Spleen (tissue), 7 donors: ENCODE measurements at regions not wholly inside any gene's neighbourhood (a gene's known extent, or its start where the extent isn't known, plus 50 kb on each side); places are given as distances from the start of the nearest gene placed in this dataset.

Source experiments
- CTCF ChIP-seq, 11 experiments: fragments of 200-600 bp in 7 of 11; fragments of 450-650 bp in 4 of 11; sonication (generic) in 4 of 11; IDR thresholded peaks in 8 of 11; conservative IDR thresholded peaks in 3 of 11; 1 replicate in 7 of 11; 2 replicates in 4 of 11; pipeline versions ENCODE4 v1.4.0 to v1.8.0; 2016 to 2021; ENCODE audit warnings: antibody characterized with exemption in 11 of 11, inconsistent platforms in 4 of 11, mild to moderate bottlenecking in 1 of 11
- POLR2A ChIP-seq, 3 donors: fragments of 450-650 bp; IDR thresholded peaks; one replicate each; pipeline ENCODE4 v1.5.1; 2017; ENCODE audit warnings: antibody characterized with exemption in 3 of 3, mild to moderate bottlenecking in 1 of 3
- POLR2AphosphoS5 ChIP-seq, 3 donors: sonication (generic); formaldehyde crosslinking; IDR thresholded peaks; one replicate each; pipeline ENCODE4 v1.5.1; 2017; ENCODE audit warnings: antibody characterized with exemption in 3 of 3
- donor health status: DM: no; HTN: no; CAD: no; lungs with moderate emphysema.
- donor health status: DM: no; HTN: no; CAD: no.
- donor health status: DM: no; HTN: no; CAD: no.

DNA sequence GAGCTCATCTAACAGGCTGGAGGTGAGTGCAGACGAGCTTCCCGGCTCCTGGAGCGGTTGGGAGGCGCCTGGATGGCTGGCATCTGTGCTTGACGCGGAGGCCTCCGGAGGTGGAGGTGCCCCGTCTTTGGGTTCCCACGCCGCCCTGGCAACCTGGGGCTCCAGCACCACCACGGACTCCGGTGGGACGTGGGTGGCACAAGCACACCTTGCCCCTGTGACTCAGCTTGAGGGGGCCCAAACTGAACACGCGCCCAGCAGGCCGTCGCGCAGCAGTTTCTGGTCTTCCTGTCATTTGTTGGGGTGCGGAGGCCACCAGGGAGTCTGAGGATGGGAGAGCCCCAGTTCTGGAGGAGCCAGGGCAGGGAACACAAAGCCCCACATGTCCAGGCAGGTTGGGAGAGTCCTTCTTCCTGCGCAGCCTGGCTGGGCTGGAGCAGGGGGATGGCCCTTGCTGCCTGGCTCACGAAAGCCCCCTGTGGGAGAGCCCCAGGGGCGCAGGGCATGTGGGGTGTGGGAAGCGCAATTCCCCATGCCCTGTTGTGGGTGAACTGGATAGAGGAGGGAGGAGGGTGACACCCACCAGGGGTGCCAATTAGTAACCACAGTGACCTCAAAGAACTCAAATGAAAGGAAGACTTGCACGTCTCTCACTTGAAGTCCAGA, 1378.6 kb upstream of the DEFB115 start:
- no peak for TF ChIP-seq CTCF (IDR thresholded peaks at IDR 0.05 in 8 of 11, conservative IDR thresholded peaks at IDR 0.05 in 3 of 11)
- TF ChIP-seq POLR2AphosphoS5 (IDR thresholded peaks at IDR 0.05), result no peak
- TF ChIP-seq POLR2A (IDR thresholded peaks at IDR 0.05), result no peak
